Left kidney (tissue), 1 donor: ENCODE measurements at regions not wholly inside any gene's neighbourhood (a gene's known extent, or its start where the extent isn't known, plus 50 kb on each side); places are given as distances from the start of the nearest gene placed in this dataset.
"Not testable (repeated sequence)": the region's sequence is repeated elsewhere in the genome, so short reads cannot be mapped to it uniquely, and the experiment has no call there.

Experiments used
- DNase-seq: peaks from one replicate; pipeline ENCODE4 v3.0.0-alpha.2; 2013

DNA sequence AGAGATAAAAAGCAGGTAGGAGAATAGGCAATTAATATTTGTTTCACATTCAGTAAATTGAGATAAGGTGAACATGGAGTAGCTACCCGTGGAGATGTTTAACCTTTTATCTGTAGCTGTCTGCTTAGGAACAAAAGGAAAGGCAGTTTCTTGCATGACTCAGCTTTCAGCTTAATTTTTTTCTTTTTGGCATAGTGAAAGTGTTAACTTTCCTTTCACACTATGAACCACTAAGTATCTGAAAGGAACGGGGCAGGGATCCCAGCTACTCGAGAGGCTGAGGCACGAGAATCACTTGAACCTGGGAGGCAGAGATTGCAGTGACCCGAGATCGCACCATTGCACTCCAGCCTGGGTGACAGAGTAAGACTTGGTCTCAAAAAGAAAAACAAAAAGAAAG, 176.0 kb downstream of the LACC1 start:
- not testable (repeated sequence) for DNase-seq

DNA sequence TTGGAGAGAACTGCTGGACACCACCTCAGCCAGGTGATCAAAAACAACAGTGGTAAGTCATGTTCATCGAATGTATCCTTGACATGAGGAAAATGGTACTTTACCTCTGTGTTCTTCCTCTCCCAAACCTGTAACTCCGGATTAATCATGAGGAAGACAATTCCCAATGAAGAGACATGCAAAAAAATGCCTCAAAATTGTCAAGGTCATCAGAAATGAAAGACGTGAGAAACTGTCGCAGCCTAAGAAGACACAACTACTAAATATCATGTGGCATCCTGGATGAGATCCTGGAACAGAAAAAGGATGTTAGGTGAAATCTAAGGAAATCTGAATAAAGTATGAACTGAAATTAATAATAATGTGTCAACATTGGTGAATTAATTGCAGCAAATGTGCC, 178.4 kb downstream of the LACC1 start:
- no peak for DNase-seq

DNA sequence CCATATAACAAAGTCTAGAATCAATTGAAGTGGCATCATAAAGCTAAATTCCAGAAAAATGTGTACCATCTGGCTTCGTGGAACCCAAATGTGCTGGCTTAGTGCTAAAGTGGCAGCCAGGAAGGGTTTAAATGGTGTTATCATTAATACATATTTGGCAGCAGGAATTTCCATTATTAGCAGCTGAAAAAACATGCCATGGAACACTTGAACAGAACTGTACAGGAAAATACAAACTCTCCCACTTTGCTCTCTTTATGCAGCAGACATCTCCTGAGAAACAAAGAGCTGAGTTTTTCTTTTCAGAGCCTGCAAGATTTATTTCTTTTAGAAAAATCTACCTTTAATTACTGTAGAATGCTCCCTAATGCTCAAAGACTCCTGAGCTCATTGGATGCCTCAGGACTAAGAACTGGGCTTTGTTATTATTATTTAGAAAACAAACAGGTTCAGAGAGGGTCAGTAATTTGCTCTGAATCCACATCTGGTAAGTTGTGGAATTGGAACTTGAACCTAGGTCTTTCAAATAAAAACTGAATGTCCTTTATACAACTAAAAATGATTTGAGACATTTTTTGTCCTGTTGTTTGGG, 179.0 kb downstream of the LACC1 start:
- no peak for DNase-seq

DNA sequence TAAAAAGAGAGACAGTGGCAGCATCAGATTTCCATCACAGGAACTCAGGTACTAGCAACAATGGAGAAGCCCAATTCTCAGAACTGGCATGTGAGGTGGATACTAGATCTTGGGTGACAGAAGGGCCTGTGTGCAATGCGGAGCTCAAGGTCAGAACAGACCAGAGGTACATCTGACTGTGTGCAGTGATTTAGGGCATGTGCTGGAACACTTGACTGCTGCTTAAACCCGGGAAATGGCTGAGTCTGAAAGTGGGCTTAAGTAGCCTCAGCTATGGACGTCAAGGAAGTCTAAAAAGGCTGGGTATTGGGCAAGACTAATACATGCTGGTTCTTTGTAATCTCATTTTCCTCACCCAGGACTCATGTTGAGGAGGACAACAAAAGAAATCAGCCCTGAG, 182.2 kb downstream of the LACC1 start:
- no peak for DNase-seq

GRCh38 chr13:44063467-44063866, 183.8 kb downstream of the LACC1 start:
- DNase-seq, result no peak

GRCh38 chr13:44063881-44064280, 184.2 kb downstream of the LACC1 start:
- DNase-seq, result no peak

DNA sequence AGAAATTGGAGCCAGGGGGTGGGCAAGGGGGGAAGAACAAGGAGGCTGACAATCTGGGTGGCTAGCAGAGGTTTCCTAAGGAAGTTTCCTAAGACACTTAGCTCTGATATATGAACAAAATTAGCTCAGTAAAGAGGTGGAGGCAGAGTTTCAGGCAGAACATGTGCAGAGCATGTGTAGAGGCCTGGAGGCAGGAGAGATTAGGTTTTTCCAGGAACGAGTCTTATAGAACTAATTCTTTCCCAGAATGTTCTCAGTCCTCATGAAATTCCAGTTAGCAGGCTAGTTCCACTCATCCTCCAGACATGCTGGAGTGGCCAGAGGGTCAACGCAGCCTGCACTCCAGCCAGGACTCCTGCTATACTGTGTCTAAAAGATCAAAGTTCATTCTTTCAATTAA, 184.7 kb downstream of the LACC1 start:
- DNase-seq, result no peak

DNA sequence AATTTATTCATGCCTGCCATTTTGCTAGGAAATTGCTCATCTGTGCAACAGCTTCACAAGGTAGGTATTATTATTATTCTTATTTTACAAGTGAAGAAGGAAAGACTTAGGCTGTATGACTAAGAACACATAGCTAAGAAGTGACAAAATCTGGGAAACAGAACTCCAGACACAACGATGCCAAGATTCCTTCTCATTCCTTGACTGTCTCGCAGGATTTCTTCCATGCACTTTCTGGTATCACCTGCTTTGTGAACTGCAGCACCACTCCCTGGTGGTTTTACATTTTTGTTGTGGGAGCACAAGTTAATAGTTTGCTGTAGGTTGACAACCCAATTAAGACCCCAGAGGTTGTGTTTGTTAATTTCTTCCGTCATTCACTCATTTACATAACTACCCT, 188.5 kb downstream of the LACC1 start:
- no peak for DNase-seq

GRCh38 chr13:44068737-44069136, 189.0 kb downstream of the LACC1 start:
- DNase-seq, result no peak

- no peak for DNase-seq
Measured at GRCh38 chr13:44072536-44072935, 192.8 kb downstream of the LACC1 start.

- DNase-seq, result no peak
Measured at GRCh38 chr13:44074611-44075010, 194.9 kb downstream of the LACC1 start.

GRCh38 chr13:44075113-44075512, 195.4 kb downstream of the LACC1 start:
- DNase-seq, result no peak

DNA sequence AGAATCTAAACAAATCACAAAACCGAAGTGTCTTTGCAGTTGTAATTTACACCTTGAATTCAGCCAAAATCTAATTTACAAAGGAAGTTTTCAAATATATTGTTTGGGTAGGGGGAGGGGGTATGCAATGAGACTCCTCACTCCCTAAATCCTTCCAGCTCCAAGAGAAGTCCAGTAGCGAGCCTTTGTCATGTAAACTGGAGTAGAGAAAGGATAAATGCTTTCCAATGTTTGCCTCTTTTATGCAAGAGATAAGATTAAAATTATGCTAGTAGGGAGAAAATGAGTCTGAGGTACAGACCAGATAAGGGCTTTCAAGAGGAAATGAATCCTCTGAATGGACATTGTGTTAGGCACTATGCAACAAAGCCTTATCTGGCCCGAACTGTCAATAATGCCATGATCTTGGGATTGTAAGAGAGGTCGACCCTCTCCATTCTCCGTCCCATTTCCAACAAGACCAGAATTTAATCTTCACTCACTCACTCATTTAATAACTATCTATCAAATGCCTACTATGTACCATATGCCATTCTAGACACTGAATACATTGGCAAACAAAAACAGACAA, 199.2 kb downstream of the LACC1 start:
- no peak for DNase-seq

DNA sequence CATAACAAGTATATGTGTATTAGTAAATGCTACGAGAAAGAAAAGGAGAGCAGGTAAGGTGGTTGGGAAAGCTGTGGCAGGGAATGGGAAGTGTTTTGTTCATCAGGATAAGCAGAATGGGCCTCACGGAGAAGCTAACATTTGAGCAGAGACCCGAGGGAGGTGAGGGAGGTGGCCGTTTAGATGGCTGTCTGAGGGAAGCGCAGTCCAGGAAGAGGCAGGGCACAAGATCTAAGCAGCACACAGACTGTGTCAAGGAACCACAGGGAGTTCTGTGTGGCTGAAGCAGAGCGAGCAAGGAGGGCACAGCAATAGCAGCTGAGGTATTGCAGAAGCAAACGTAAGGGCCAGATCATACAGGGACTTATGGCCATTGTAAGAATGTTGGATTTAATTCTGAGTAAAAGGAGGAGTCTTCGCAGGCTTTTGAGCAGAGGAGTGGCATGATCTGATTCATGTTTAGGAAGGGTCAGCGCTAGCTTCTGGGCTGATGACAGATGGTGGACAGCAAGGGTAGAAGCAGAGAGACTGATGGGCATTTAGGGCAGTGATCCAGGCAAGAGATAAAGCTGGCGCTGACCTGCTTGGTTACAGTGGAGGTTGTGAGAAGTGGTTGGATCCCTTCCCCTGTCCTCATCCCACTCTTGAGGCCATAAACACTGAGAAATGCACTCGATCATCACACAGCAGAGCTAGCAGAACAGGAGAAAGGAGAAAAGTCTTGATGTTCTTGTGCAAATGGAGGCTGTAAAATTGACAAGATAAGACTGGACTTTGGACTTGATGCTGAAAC, 199.9 kb downstream of the LACC1 start:
- no peak for DNase-seq

DNA sequence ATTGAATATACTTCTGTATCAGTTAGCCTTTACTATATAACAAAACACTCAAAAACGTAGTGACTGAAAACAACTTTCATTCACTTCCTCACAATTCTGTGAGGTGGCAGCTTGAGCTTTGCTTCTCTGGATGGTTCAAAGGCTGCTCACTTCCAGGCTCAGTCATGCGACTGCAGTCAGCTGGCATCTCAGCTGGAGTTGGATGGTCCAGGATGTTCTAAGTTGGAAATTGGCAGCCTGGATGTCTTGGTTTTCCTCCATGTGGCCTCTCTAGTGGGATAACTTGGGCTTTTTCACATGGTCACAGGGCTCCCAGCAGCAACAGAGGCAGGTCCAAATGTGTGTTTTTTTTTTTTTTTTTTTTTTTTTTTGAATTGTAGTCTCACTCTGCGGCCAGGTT, 204.4 kb downstream of the LACC1 start:
- DNase-seq, result no peak

- no peak for DNase-seq
Measured at GRCh38 chr13:44086389-44086788, 206.7 kb downstream of the LACC1 start.

GRCh38 chr13:44088411-44088810, 208.7 kb downstream of the LACC1 start:
- DNase-seq, result no peak

- DNase-seq, result no peak
Measured at GRCh38 chr13:44088991-44089413, 209.3 kb downstream of the LACC1 start.

GRCh38 chr13:44089452-44089851, 209.7 kb downstream of the LACC1 start:
- DNase-seq, result no peak

GRCh38 chr13:44092078-44092970, 212.6 kb downstream of the LACC1 start:
- no peak for DNase-seq

DNA sequence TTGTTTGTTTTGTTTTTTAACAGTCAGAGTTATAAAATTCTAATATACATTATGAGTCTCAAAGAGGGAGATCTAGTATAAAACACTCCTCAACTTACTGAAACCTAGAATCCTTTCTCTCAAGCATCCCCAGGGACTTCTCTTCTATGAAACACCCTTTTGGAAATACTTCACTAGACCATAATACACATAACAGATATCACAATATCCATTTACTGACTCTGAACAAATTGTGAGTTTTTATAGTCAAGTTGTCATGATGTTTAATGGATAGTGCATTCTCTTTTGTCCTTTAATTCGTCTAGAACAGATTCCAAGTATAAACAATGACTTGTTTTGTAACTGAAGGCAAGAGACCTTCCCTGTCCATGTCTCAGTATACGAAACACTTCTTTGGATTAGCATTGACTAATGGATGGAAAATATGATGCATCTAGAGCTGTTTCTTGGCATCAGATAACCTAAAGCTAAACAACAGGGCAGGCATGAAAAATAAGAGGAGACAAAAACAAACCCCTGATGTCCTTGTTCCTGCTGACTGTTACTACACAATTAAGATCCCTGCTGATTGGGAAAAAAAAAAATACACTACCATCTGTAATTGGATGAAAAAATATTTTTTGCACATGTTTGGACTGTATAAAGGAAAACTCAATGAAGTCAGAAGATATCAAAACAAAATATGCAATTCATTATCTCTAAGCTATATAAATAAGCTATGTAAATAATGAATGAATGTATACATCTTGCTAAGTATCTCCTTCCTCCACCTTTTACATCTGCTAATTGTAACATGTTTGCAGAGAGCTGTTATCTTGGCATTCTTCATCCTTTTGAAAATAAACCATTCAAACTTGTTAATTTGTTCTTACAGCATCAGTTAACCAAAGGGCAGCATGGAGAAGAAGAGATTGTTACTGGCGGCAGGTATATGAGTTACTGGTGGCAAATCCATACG, 214.2 kb downstream of the LACC1 start:
- no peak for DNase-seq
